HG02852 (cell line): ENCODE measurements at regions not wholly inside any gene's neighbourhood (a gene's known extent, or its start where the extent isn't known, plus 50 kb on each side); places are given as distances from the start of the nearest gene placed in this dataset.

Experiments used
- ATAC-seq: cut with Tn5 transposase; IDR thresholded peaks from one replicate; pipeline ENCODE4 v1.9.1; 2021; ENCODE audit warnings: mild to moderate bottlenecking, moderate library complexity; ENCODE audit not compliant: unreplicated experiment

- no peak for ATAC-seq
These were observed 72.2 kb upstream of the SHH start for GRCh38 chr7:155884225-155885166.

DNA sequence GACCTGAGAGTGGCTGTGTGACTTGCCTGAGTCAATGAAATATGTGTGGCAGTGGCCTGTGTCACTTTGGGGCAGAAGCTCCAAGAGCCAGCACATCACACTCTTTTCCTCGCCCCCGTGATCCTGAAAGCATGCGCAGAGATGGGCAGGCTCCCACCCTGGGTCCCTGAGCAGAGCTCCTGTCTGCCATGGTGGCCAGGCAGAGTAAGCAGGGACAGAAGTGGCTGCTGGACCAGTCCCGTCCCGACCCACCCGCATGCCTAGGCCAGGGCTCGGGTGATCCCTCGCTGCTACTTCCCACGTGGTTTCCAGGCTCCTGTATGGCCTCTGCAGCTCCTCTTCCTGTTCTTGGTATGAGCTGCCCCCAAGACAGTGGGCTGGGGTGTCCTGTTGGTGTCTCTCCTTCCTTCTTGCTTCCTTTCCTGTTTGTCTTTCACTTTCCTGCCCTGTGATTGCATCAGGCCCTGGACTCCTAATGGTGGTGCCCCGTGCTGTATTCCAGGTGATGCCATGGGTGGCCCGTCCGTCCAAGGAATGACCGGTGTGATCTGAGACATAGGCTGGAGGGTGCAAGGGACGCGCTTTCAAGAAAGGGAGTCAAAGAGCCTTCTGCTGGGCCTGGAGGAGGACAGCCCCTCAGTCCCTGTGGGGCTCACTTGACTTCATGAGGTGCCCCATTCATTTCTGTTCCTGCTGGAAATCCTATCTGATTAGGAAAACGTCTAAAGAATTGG, 71.4 kb upstream of the SHH start:
- ATAC-seq: no peak

DNA sequence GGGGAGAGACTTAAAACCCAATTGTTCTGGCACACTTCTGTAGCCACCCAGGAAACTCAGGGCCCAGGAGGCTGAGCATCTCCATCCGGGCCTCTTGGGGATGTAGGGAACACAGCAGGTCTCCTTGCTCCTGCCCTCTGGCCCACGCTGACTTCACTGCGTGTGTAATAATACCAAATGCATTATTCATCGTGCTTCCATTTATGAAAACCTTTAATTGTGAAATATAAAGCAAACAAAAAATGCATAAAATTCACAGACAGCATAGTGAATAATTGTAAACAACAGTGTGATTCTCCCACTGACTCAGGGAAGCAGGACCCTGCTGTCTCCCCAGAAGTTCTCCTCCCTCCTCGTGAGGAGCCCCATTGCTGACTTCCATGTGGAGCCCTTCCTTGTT, 70.3 kb upstream of the SHH start:
- ATAC-seq: no peak

- no peak for ATAC-seq
These were observed 69.4 kb upstream of the SHH start for GRCh38 chr7:155881471-155882350.

- no peak for ATAC-seq
These were observed 68.5 kb upstream of the SHH start for GRCh38 chr7:155880721-155881120.

- no peak for ATAC-seq
These were observed 67.3 kb upstream of the SHH start for GRCh38 chr7:155879592-155879991.

DNA sequence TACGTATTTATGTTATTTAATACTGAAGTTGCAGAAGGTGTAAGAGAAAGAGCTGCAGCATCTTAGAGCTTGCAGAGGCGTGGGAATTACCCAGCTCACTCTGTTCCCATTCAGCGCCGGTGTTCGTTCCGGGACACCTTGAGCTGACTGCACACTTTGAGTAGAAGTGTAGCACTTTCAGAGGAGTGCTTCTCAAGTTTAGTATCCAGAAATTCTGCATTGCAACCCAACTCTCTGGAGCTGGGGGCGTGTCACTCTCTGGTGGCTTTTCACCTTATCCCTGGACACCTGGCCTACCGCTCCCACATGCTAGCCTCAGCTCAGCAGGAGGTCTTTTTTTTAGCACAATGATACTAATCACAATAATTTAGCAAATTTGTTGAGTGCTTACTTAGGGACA, 66.4 kb upstream of the SHH start:
- ATAC-seq: no peak

- ATAC-seq: no peak
These were observed 66.0 kb upstream of the SHH start for GRCh38 chr7:155878250-155878649.

DNA sequence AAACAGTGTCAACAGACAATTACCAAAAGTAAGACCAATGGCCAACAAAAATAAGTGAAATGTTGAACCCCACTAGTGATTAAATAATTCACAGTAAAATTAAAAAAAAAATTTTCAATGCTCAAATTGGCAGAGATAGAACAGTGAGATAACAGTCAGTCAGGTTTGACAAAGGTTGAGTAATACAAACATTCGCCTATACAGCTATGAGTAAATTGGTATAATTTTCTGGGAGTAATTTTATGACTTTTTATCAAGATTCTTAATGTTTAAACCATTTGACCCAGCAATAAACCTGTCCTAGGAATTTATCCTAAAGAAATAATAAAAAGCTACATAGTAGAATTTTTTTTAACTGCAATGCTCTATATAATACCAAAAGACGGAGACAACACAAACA, 64.9 kb upstream of the SHH start:
- no peak for ATAC-seq

GRCh38 chr7:155874411-155874810, 62.1 kb upstream of the SHH start:
- ATAC-seq: no peak

GRCh38 chr7:155874010-155874409, 61.7 kb upstream of the SHH start:
- ATAC-seq: no peak

GRCh38 chr7:155872678-155873369, 60.6 kb upstream of the SHH start:
- no peak for ATAC-seq

DNA sequence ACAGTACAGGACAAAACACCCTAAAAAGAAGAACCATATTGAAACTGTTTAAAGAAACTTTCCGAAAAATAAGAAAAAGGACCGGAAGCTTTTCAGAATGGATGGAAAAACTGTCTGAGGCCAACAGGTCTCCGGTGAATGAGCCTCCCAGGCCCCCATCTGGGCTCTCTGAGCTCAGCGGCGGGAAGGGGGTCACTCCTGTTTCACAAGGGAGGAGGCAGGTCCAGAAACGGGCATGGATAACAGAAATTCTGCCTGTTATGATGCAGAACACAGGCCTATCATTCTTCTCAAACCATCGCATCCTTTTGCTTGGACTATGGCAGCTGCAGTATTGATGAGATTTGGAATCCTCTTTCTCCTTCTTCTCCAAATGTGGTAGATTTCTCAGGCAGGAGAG, 58.9 kb upstream of the SHH start:
- ATAC-seq: no peak

DNA sequence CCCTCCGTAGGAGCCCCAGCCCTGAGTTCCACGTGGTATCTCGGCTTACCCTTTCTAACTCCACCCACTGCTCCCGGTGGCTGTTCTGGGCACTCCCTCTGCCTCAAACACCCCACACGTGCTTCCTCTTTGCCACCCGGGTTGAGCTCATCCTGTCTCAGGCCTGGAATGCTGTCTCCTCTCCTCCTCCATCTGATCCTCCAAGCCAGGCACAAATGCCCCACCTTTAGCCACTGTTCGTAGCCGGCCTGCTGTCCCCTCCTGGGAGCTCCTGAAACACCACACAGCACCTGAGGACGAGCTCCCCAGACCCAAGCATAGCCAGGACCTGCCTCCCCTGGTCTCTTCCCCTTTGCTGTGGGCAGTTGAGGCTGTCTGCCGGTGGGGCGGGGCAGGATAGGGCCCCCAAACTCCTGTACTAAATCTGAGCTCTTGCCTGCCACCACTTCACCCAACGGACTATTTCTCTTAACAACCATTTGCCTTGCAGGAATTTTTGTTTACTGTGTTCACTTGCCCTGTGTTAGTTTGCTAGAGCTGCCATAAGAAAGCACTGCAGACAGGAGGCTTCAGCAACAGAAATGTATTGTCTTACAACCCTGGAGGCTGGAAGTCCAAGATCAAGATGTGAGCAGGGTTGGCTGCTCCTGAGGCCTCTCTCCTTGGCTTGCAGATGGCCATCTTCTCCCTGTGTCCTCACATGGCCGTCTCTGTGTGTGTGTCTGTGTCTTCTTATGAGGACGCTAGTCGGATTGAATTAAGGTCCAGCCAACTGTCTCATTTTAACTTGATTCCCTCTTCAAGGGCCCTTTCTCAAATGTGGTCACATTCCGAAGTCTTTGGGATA, 58.3 kb upstream of the SHH start:
- ATAC-seq: no peak

DNA sequence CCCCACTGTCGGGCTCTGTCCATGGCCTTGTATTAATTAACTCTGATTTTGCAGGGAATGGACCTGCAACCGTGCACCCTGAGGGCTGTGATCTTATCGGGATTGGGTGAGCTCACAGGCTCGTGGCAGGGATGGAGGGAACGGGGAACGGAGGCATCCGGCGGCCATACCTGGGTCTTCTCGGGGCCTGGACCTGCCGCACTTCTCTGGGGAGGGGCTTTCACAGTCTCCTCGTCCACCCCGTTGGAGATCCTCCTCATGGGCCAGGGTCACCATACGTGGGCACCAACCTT, 57.5 kb upstream of the SHH start:
- no peak for ATAC-seq

- ATAC-seq: no peak
These were observed 56.9 kb upstream of the SHH start for GRCh38 chr7:155868955-155869783.

DNA sequence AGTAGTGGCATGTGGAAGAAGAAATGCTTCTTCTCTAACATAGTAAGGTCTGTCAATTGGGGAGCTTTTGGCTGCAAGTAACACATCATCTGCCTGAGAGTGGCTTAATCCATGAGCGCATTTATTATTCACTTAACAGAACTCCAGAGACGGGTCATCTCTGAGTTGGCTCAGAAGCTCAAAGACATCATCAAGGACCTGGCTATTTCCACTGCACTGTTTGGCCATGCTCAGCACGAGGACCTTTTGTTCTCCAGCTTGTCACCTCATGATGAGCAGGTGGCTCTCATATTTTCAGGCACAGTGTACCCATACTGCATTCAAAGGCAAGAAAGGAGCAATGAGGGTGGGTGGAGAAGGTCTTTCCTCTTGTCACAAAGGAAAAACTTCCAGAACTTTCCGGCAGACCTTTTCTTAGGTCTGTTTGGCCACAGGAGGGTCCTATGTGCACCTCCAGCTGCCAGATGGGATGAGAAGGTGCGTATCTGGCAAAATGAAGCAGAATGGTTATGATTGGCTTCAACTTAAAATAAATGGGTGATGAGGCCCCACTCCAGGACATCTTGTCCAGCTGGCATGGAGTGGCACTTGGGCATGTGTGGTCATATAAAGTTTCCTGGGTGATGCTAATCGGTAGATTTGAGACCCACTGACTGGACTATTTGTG, 55.6 kb upstream of the SHH start:
- ATAC-seq: no peak

DNA sequence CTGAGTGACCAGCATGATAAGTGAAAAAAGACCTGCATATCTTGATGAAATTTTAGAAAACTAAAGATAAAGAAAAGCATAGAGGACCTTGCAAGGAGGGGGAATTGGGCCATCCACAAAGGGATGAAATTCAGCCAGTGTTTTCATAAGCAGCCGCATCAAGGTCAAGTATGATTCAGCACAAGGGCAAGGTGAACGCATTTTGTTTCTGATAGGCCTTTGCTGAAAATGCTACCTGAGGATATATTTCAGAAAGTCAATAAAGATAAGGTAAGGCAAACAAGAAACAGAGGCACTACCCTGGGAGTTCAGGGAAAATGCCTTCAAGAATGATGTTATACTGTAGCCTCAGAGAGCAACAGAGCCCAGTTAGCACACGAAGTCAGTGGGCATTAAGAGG, 55.0 kb upstream of the SHH start:
- no peak for ATAC-seq
